ENCODE measurements at regions not wholly inside any gene's neighbourhood (a gene's known extent, or its start where the extent isn't known, plus 50 kb on each side); places are given as distances from the start of the nearest gene placed in this dataset.
"Not testable (repeated sequence)": the region's sequence is repeated elsewhere in the genome, so short reads cannot be mapped to it uniquely, and the experiment has no call there.

- H3K4me2 ChIP-seq (ENCODE audit: insufficient read depth, low read length, poor library complexity, severe bottlenecking) = no peak overlapping the region
- H3K18ac ChIP-seq (ENCODE audit: low read length) = no peak overlapping the region
- H3K27ac ChIP-seq (replicated peaks; ENCODE audit: low read length) = no peak overlapping the region
- no peak overlapping the region for H2BK15ac ChIP-seq (ENCODE audit: low read length)
- H4K8ac ChIP-seq (ENCODE audit: low read depth, low read length) = no peak overlapping the region
- no peaks in the 10 kb centered on the region for H3K36me3 ChIP-seq (replicated peaks in 1 of 2; ENCODE audit: control insufficient read depth in 2 of 2, insufficient read depth in 2 of 2, low read length in 2 of 2)
- no peak overlapping the region for H3K4ac ChIP-seq (ENCODE audit: low read length)
- no peak overlapping the region for H3K14ac ChIP-seq (ENCODE audit: low read length)
- H2AK5ac ChIP-seq (ENCODE audit: low read depth, low read length) = no peak overlapping the region
- no peak overlapping the region for H3K9ac ChIP-seq (ENCODE audit: low read depth, low read length, poor library complexity)
- no peak overlapping the region for H2BK12ac ChIP-seq (ENCODE audit: low read length)
- H3K9me3 ChIP-seq (replicated peaks in 1 of 2; ENCODE audit: control insufficient read depth in 2 of 2, insufficient read depth in 1 of 2, low read depth in 1 of 2, low read length in 2 of 2) = no peaks in the 10 kb centered on the region
- H3K4me1 ChIP-seq (ENCODE audit: control insufficient read depth in 2 of 2, insufficient read depth in 1 of 2, low read depth in 1 of 2, low read length in 2 of 2) = no peaks in the 10 kb centered on the region
- H4K91ac ChIP-seq (ENCODE audit: low read depth, low read length, poor library complexity) = no peak overlapping the region
- H3K27me3 ChIP-seq (ENCODE audit: control insufficient read depth in 3 of 3, insufficient read depth in 3 of 3, low read depth in 1 of 3, low read length in 3 of 3) = no peaks in the 10 kb centered on the region
- H3K4me3 ChIP-seq (ENCODE audit: low read length in 2 of 2) = no peak overlapping the region
- no peaks in the 10 kb centered on the region for H3K79me1 ChIP-seq (ENCODE audit: low read depth, low read length)
- 100% methylated on average over 1 of the region's 2 CpGs; no CpG with 5 or more reads in 1 of the 2 donors for WGBS, 2 donors (ENCODE audit: extremely low coverage in 2 of 2, insufficient read length in 2 of 2, insufficient replicate concordance in 1 of 2)
- no peak for DNase-seq (ENCODE audit: low spot score)
- no peak overlapping the region for H2BK120ac ChIP-seq (ENCODE audit: low read depth, low read length)
- H2BK5ac ChIP-seq (ENCODE audit: low read length) = no peak overlapping the region
- no peak overlapping the region for H2AFZ ChIP-seq (ENCODE audit: low read length)
- no peak overlapping the region for H3K23ac ChIP-seq (ENCODE audit: low read depth, low read length, poor library complexity)
Observed at GRCh38 chr1:173270243-173270642, 63.1 kb upstream of the TNFSF4 start.

GRCh38 chr1:173271021-173271420 lies 63.9 kb upstream of the TNFSF4 start:
- H2BK120ac ChIP-seq (ENCODE audit: low read depth, low read length); H2BK12ac ChIP-seq (ENCODE audit: low read length); H2AFZ ChIP-seq (ENCODE audit: low read length); H3K4ac ChIP-seq (ENCODE audit: low read length); H2BK5ac ChIP-seq (ENCODE audit: low read length); H3K27me3 ChIP-seq (ENCODE audit: control insufficient read depth in 3 of 3, insufficient read depth in 3 of 3, low read depth in 1 of 3, low read length in 3 of 3); H3K23ac ChIP-seq (ENCODE audit: low read depth, low read length, poor library complexity); H2BK15ac ChIP-seq (ENCODE audit: low read length); H4K91ac ChIP-seq (ENCODE audit: low read depth, low read length, poor library complexity); H3K4me3 ChIP-seq (ENCODE audit: low read length in 2 of 2); H3K36me3 ChIP-seq (replicated peaks in 1 of 2; ENCODE audit: control insufficient read depth in 2 of 2, insufficient read depth in 2 of 2, low read length in 2 of 2); H3K14ac ChIP-seq (ENCODE audit: low read length); H3K79me1 ChIP-seq (ENCODE audit: low read depth, low read length); H3K4me2 ChIP-seq (ENCODE audit: insufficient read depth, low read length, poor library complexity, severe bottlenecking); DNase-seq (ENCODE audit: low spot score); H3K27ac ChIP-seq (replicated peaks; ENCODE audit: low read length); H4K8ac ChIP-seq (ENCODE audit: low read depth, low read length); H3K9me3 ChIP-seq (replicated peaks in 1 of 2; ENCODE audit: control insufficient read depth in 2 of 2, insufficient read depth in 1 of 2, low read depth in 1 of 2, low read length in 2 of 2); H2AK5ac ChIP-seq (ENCODE audit: low read depth, low read length); H3K4me1 ChIP-seq (ENCODE audit: control insufficient read depth in 2 of 2, insufficient read depth in 1 of 2, low read depth in 1 of 2, low read length in 2 of 2); H3K18ac ChIP-seq (ENCODE audit: low read length); H3K9ac ChIP-seq (ENCODE audit: low read depth, low read length, poor library complexity): not testable (repeated sequence)
- no CpG with 5 or more reads among the region's 1 CpG for WGBS, 2 donors (ENCODE audit: extremely low coverage in 2 of 2, insufficient read length in 2 of 2, insufficient replicate concordance in 1 of 2)

- DNase-seq (ENCODE audit: low spot score) = no peak
- Histone ChIP-seq H3K4ac (ENCODE audit: low read length) (no peak overlapping the region), H3K4me3 (ENCODE audit: low read length in 2 of 2) (no peak overlapping the region)
Observed at GRCh38 chr1:173275496-173275895, 68.4 kb upstream of the TNFSF4 start.

GRCh38 chr1:173276922-173277800 lies 70.0 kb upstream of the TNFSF4 start:
- Histone ChIP-seq H2BK15ac (ENCODE audit: low read length) (no peak overlapping the region), H3K27me3 (ENCODE audit: control insufficient read depth in 3 of 3, insufficient read depth in 3 of 3, low read depth in 1 of 3, low read length in 3 of 3) (no peaks in the 10 kb centered on the region), H2AK5ac (ENCODE audit: low read depth, low read length) (no peak overlapping the region), H3K36me3 (replicated peaks in 1 of 2; ENCODE audit: control insufficient read depth in 2 of 2, insufficient read depth in 2 of 2, low read length in 2 of 2) (no peaks in the 10 kb centered on the region), H3K9me3 (replicated peaks in 1 of 2; ENCODE audit: control insufficient read depth in 2 of 2, insufficient read depth in 1 of 2, low read depth in 1 of 2, low read length in 2 of 2) (no peaks in the 10 kb centered on the region), H3K79me1 (ENCODE audit: low read depth, low read length) (no peaks in the 10 kb centered on the region), H3K4me1 (ENCODE audit: control insufficient read depth in 2 of 2, insufficient read depth in 1 of 2, low read depth in 1 of 2, low read length in 2 of 2) (no peaks in the 10 kb centered on the region), H2BK12ac (ENCODE audit: low read length) (no peak overlapping the region), H2BK120ac (ENCODE audit: low read depth, low read length) (no peak overlapping the region), H3K27ac (replicated peaks; ENCODE audit: low read length) (no peak overlapping the region), H3K4me2 (ENCODE audit: insufficient read depth, low read length, poor library complexity, severe bottlenecking) (no peak overlapping the region), H4K91ac (ENCODE audit: low read depth, low read length, poor library complexity) (no peak overlapping the region), H3K4me3 (ENCODE audit: low read length in 2 of 2) (no peak overlapping the region), H4K8ac (ENCODE audit: low read depth, low read length) (no peak overlapping the region), H3K9ac (ENCODE audit: low read depth, low read length, poor library complexity) (no peak overlapping the region), H3K23ac (ENCODE audit: low read depth, low read length, poor library complexity) (no peak overlapping the region), H3K14ac (ENCODE audit: low read length) (no peak overlapping the region), H3K4ac (ENCODE audit: low read length) (no peak overlapping the region), H3K18ac (ENCODE audit: low read length) (no peak overlapping the region), H2BK5ac (ENCODE audit: low read length) (no peak overlapping the region), H2AFZ (ENCODE audit: low read length) (no peak overlapping the region)
- no peak for DNase-seq (ENCODE audit: low spot score)
- no CpG with 5 or more reads among the region's 3 CpGs for WGBS, 2 donors (ENCODE audit: extremely low coverage in 2 of 2, insufficient read length in 2 of 2, insufficient replicate concordance in 1 of 2)

More at GRCh38 chr1:173275496-173275895, 68.4 kb upstream of the TNFSF4 start:
- Histone ChIP-seq H3K9me3 (replicated peaks in 1 of 2; ENCODE audit: control insufficient read depth in 2 of 2, insufficient read depth in 1 of 2, low read depth in 1 of 2, low read length in 2 of 2) (no peaks in the 10 kb centered on the region), H3K27ac (replicated peaks; ENCODE audit: low read length) (no peak overlapping the region), H3K27me3 (ENCODE audit: control insufficient read depth in 3 of 3, insufficient read depth in 3 of 3, low read depth in 1 of 3, low read length in 3 of 3) (no peaks in the 10 kb centered on the region), H2BK5ac (ENCODE audit: low read length) (no peak overlapping the region), H4K8ac (ENCODE audit: low read depth, low read length) (no peak overlapping the region), H3K4me1 (ENCODE audit: control insufficient read depth in 2 of 2, insufficient read depth in 1 of 2, low read depth in 1 of 2, low read length in 2 of 2) (no peaks in the 10 kb centered on the region), H4K91ac (ENCODE audit: low read depth, low read length, poor library complexity) (no peak overlapping the region), H3K18ac (ENCODE audit: low read length) (no peak overlapping the region), H3K9ac (ENCODE audit: low read depth, low read length, poor library complexity) (no peak overlapping the region), H3K36me3 (replicated peaks in 1 of 2; ENCODE audit: control insufficient read depth in 2 of 2, insufficient read depth in 2 of 2, low read length in 2 of 2) (no peaks in the 10 kb centered on the region), H3K79me1 (ENCODE audit: low read depth, low read length) (no peaks in the 10 kb centered on the region), H2AK5ac (ENCODE audit: low read depth, low read length) (no peak overlapping the region), H3K4me2 (ENCODE audit: insufficient read depth, low read length, poor library complexity, severe bottlenecking) (no peak overlapping the region), H2BK120ac (ENCODE audit: low read depth, low read length) (no peak overlapping the region), H2AFZ (ENCODE audit: low read length) (peak overlapping the region; percentile 13), H2BK12ac (ENCODE audit: low read length) (no peak overlapping the region), H3K23ac (ENCODE audit: low read depth, low read length, poor library complexity) (no peak overlapping the region), H3K14ac (ENCODE audit: low read length) (no peak overlapping the region), H2BK15ac (ENCODE audit: low read length) (no peak overlapping the region)
- WGBS, 2 donors (ENCODE audit: extremely low coverage in 2 of 2, insufficient read length in 2 of 2, insufficient replicate concordance in 1 of 2) = no CpG with 5 or more reads among the region's 1 CpG

Measured in neuronal stem cell (in vitro differentiated cells).